ENCODE measurements at regions not wholly inside any gene's neighbourhood (a gene's known extent, or its start where the extent isn't known, plus 50 kb on each side); places are given as distances from the start of the nearest gene placed in this dataset.

DNA sequence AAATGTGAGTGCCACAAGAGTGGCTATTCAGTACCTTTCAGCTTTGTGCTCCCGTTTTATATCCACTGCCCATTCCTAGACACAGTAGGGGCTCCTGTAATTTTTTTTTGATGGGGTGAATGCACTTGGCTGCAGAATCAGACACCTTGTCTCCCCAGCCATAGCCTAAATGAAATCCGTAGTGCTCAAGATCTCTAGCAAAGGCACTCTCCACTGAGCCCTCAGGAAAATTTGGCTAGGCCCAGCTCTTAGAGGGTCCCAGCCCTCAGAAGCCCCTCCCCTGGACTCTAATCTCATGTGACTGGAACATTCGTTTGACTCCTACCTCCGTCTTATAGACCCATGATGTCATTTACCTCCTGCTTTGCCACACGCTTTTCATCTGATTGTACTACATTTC is 323.9 kb downstream of the SMAD2 start:
- H3K9me3 ChIP-seq (ENCODE audit: insufficient read depth, low read length): no peaks in the 10 kb centered on the region

DNA sequence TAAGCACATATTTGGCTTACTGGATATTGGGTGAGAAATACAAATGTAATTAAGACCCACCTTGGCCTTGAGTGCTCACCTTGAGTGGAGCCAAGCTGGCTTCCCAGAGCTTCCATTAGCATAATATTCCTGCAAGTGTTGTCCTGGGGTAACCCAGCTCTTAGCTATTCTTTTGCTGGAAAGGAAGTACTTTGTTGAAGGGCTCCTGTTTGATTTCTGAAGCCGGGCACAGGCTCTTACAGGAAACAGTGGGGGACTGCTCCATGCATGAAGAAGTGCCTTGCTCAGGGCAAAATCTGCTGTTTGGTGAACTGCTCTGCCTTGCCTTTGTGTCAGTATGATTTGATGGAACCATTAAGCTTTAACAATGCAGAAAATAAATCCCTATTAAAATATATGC is 325.4 kb downstream of the SMAD2 start:
- Histone ChIP-seq H3K4me3 (ENCODE audit: insufficient read depth, low read length, poor library complexity, severe bottlenecking) (no peak overlapping the region), H2AFZ (ENCODE audit: low read depth, low read length, severe bottlenecking) (no peak overlapping the region), H3K27ac (ENCODE audit: low read depth, low read length) (no peak overlapping the region), H4K20me1 (ENCODE audit: low read depth, low read length) (no peaks in the 10 kb centered on the region), H3K27me3 (ENCODE audit: low read length) (no peaks in the 10 kb centered on the region), H3K79me2 (ENCODE audit: insufficient read depth, low read length) (no peaks in the 10 kb centered on the region), H3K4me2 (ENCODE audit: low read depth, low read length, poor library complexity, severe bottlenecking) (no peak overlapping the region), H3K36me3 (ENCODE audit: low read length) (no peaks in the 10 kb centered on the region), H3K9ac (ENCODE audit: low read length) (no peak overlapping the region), H3F3A (ENCODE audit: insufficient read depth) (no peaks in the 10 kb centered on the region), H3K9me2 (replicated peaks; ENCODE audit: insufficient read depth, low read length) (no peaks in the 10 kb centered on the region), H3K9me3 (ENCODE audit: insufficient read depth, low read length) (no peaks in the 10 kb centered on the region)
- TF ChIP-seq, protein P1, sequence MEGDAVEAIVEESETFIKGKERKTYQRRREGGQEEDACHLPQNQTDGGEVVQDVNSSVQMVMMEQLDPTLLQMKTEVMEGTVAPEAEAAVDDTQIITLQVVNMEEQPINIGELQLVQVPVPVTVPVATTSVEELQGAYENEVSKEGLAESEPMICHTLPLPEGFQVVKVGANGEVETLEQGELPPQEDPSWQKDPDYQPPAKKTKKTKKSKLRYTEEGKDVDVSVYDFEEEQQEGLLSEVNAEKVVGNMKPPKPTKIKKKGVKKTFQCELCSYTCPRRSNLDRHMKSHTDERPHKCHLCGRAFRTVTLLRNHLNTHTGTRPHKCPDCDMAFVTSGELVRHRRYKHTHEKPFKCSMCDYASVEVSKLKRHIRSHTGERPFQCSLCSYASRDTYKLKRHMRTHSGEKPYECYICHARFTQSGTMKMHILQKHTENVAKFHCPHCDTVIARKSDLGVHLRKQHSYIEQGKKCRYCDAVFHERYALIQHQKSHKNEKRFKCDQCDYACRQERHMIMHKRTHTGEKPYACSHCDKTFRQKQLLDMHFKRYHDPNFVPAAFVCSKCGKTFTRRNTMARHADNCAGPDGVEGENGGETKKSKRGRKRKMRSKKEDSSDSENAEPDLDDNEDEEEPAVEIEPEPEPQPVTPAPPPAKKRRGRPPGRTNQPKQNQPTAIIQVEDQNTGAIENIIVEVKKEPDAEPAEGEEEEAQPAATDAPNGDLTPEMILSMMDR (IDR thresholded peaks at IDR 0.05; ENCODE audit: insufficient read depth, low read length, poor library complexity, severe bottlenecking): no peak
- TF ChIP-seq EZH2phosphoT487 (conservative IDR thresholded peaks at IDR 0.05; ENCODE audit: low read length): no peak

More for the DNA sequence above, 323.9 kb downstream of the SMAD2 start:
- H3K4me3 ChIP-seq (ENCODE audit: insufficient read depth, low read length, poor library complexity, severe bottlenecking): no peak overlapping the region
- H3K79me2 ChIP-seq (ENCODE audit: insufficient read depth, low read length): no peaks in the 10 kb centered on the region
- TF ChIP-seq, protein P1 (IDR thresholded peaks at IDR 0.05; ENCODE audit: insufficient read depth, low read length, poor library complexity, severe bottlenecking): no peak
- no peak for TF ChIP-seq EZH2phosphoT487 (conservative IDR thresholded peaks at IDR 0.05; ENCODE audit: low read length)
- no peak overlapping the region for H2AFZ ChIP-seq (ENCODE audit: low read depth, low read length, severe bottlenecking)
- H3K27me3 ChIP-seq (ENCODE audit: low read length): 0 out of 2 replicates have a peak, but pooled peaks cover 4% of the 10 kb centered on the region
- H3K36me3 ChIP-seq (ENCODE audit: low read length): no peaks in the 10 kb centered on the region
- H3K4me2 ChIP-seq (ENCODE audit: low read depth, low read length, poor library complexity, severe bottlenecking): no peak overlapping the region
- no peak overlapping the region for H3K9ac ChIP-seq (ENCODE audit: low read length)
- H3F3A ChIP-seq (ENCODE audit: insufficient read depth): no peaks in the 10 kb centered on the region
- H4K20me1 ChIP-seq (ENCODE audit: low read depth, low read length): no peaks in the 10 kb centered on the region
- no peaks in the 10 kb centered on the region for H3K9me2 ChIP-seq (replicated peaks; ENCODE audit: insufficient read depth, low read length)
- no peak overlapping the region for H3K27ac ChIP-seq (ENCODE audit: low read depth, low read length)

DNA sequence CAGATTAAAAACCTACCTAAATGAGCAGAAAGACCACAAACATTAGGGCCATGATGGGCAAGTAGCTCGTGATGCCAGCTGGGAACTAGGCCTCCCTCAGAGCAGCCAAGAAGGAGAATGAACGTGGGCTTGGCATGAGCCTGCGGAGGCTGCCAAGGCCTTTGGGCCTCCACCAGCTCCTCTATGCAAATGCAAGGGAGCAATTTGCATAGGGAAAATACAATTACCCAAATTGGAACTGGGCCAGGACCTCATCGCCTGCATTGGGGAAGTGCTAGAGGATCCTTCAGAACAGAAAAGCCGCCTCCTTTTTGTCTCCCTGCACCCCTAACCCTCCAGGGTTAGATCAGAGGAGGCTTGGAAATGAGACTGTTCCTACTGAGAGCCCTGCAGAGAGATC is 326.4 kb downstream of the SMAD2 start:
- TF ChIP-seq, protein P1 (IDR thresholded peaks at IDR 0.05; ENCODE audit: insufficient read depth, low read length, poor library complexity, severe bottlenecking): no peak
- TF ChIP-seq EZH2phosphoT487 (conservative IDR thresholded peaks at IDR 0.05; ENCODE audit: low read length): no peak
- Histone ChIP-seq H3F3A (ENCODE audit: insufficient read depth) (no peaks in the 10 kb centered on the region), H3K36me3 (ENCODE audit: low read length) (no peaks in the 10 kb centered on the region), H3K4me3 (ENCODE audit: insufficient read depth, low read length, poor library complexity, severe bottlenecking) (no peak overlapping the region), H3K9me2 (replicated peaks; ENCODE audit: insufficient read depth, low read length) (no peaks in the 10 kb centered on the region), H3K27ac (ENCODE audit: low read depth, low read length) (no peak overlapping the region), H3K9me3 (ENCODE audit: insufficient read depth, low read length) (no peaks in the 10 kb centered on the region), H3K27me3 (ENCODE audit: low read length) (no peaks in the 10 kb centered on the region), H4K20me1 (ENCODE audit: low read depth, low read length) (no peaks in the 10 kb centered on the region), H2AFZ (ENCODE audit: low read depth, low read length, severe bottlenecking) (no peak overlapping the region), H3K79me2 (ENCODE audit: insufficient read depth, low read length) (no peaks in the 10 kb centered on the region), H3K9ac (ENCODE audit: low read length) (no peak overlapping the region), H3K4me2 (ENCODE audit: low read depth, low read length, poor library complexity, severe bottlenecking) (no peak overlapping the region)
